Psoas muscle (tissue), 7 donors: ENCODE measurements at regions not wholly inside any gene's neighbourhood (a gene's known extent, or its start where the extent isn't known, plus 50 kb on each side); places are given as distances from the start of the nearest gene placed in this dataset.

Source experiments
- ATAC-seq, 4 donors: fragments of 200-7000 bp; cut with Tn5 transposase; one replicate each; pipeline ENCODE4 v1.9.1; 2020; ENCODE audit warnings: moderate library complexity in 3 of 4, mild to moderate bottlenecking in 2 of 4
- DNase-seq, 2 donors: peaks; one replicate each; pipeline ENCODE4 v3.0.0-alpha.2; 2020
- H3K27ac ChIP-seq: fragments of 200-600 bp; one replicate; pipeline ENCODE4 v1.8.0; 2022
- H3K27me3 ChIP-seq, 3 donors: fragments of 200-600 bp in 1 of 3; one replicate each; pipeline versions ENCODE4 v1.6.1 to v1.8.0; 2013 to 2022; ENCODE audit warnings: low read length in 2 of 3, mild to moderate bottlenecking in 2 of 3, moderate library complexity in 1 of 3; ENCODE audit not compliant: insufficient read depth in 3 of 3
- H3K36me3 ChIP-seq, 2 donors: fragments of 200-600 bp in 1 of 2; one replicate each; pipeline versions ENCODE4 v1.6.1 to v1.8.0; 2013 to 2022; ENCODE audit warnings: low read depth in 1 of 2, mild to moderate bottlenecking in 1 of 2, moderate library complexity in 1 of 2; ENCODE audit not compliant: insufficient read depth in 1 of 2
- H3K4me1 ChIP-seq: fragments of 200-600 bp; one replicate; pipeline ENCODE4 v1.8.0; 2022
- H3K4me3 ChIP-seq: fragments of 200-600 bp; one replicate; pipeline ENCODE4 v1.8.0; 2022; ENCODE audit warnings: mild to moderate bottlenecking
- H3K9me3 ChIP-seq: fragments of 200-600 bp; one replicate; pipeline ENCODE4 v1.8.0; 2022
- CTCF ChIP-seq: fragments of 200-600 bp; IDR thresholded peaks from one replicate; pipeline ENCODE4 v1.8.0; 2022; ENCODE audit warnings: antibody characterized with exemption
- WGBS, 3 donors: extraction: QIAGEN DNeasy Blood & Tissue Kit; methylation state at CpG; one replicate each; pipeline versions ENCODE4 v1.1.6 to v1.1.7; 2013; 5-methylcytosine and 5-hydroxymethylcytosine counted together
- intact Hi-C, 2 donors: fragments of 100-400 bp; cut with DNase I; formaldehyde crosslinking; loops; one replicate each; pipeline versions ENCODE4 v1.11.0 to v1.14.2; 2022
- donor health status: healthy with polysubstance abuse.
- donor health status: DM: no; HTN: no; CAD: no; lungs with moderate emphysema.
- donor health status: Bipolar disorder and iron deficiency.
- donor health status: healthy.
- donor health status: DM: yes; HTN: yes; CAD: no.
- donor health status: DM: no; HTN: no; CAD: no.
- donor health status: DM: yes; HTN: yes; CAD: no.

- Histone ChIP-seq H3K4me3 (no peak overlapping the region), H3K27me3 (no peaks in the 10 kb centered on the region), H3K9me3 (no peaks in the 10 kb centered on the region), H3K27ac (no peak overlapping the region), H3K36me3 (no peaks in the 10 kb centered on the region), H3K4me1 (no peaks in the 10 kb centered on the region)
- 76 to 84% (median 77%) methylated on average over 6 of the region's 6 CpGs for WGBS, 3 donors
- intact Hi-C loops, result no loop called here
- no peak for DNase-seq
- no peak for ATAC-seq
- no peak for TF ChIP-seq CTCF
Observed at GRCh38 chr20:54897787-54898186, 422.4 kb downstream of the DOK5 start.

DNA sequence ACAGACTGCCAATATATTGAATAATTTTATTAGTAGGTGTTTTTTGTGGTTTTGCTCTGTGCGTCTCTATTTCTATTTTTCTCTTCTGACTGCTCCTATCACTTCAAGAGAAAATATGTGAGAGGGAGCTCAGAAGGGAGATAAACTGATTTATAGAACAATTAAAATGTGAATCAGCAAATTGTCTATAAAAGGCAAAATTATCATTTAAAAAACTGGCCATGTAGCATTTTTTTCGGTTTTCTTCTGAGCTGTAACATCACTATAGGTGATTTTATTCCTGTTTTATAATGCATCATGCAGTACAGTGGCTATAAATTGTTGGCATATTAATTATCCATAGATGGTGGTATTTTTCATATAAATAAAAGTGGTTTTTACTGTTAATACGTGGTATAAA lies 416.5 kb downstream of the DOK5 start:
- no peak overlapping the region for H3K27ac ChIP-seq
- H3K4me1 ChIP-seq, result no peaks in the 10 kb centered on the region
- DNase-seq, result no peak
- ATAC-seq, result no peak
- no peak overlapping the region for H3K4me3 ChIP-seq
- no peak for TF ChIP-seq CTCF
- intact Hi-C loops, result no loop called here
- 72 to 80% (median 73%) methylated on average over 3 of the region's 3 CpGs for WGBS, 3 donors
- no peaks in the 10 kb centered on the region for H3K27me3 ChIP-seq
- no peaks in the 10 kb centered on the region for H3K36me3 ChIP-seq
- H3K9me3 ChIP-seq, result no peaks in the 10 kb centered on the region

DNA sequence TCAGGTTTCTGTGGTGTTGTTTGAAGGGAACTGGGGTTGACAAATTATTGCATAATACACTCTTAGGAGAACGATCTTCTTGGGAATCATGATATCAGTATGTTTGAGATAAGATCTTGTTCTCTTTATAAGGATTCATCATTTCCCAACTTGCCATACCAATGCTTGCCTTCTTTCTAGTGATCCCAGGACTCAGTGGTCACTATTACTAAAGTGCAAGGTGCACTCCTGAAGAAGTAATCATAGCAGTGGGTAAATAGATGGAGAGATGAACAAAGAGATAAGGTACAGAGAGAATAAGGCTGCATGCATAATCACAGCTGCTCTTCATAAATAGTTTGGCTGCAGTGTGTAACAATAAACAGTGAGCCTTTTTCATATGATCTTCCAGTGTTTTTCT lies 404.0 kb downstream of the DOK5 start:
- no peaks in the 10 kb centered on the region for H3K9me3 ChIP-seq
- no peaks in the 10 kb centered on the region for H3K27me3 ChIP-seq
- no peak overlapping the region for H3K4me3 ChIP-seq
- DNase-seq (no peak), ATAC-seq (no peak)
- intact Hi-C loops, result no loop called here
- no peak for TF ChIP-seq CTCF
- no peaks in the 10 kb centered on the region for H3K4me1 ChIP-seq
- no peak overlapping the region for H3K27ac ChIP-seq
- no peaks in the 10 kb centered on the region for H3K36me3 ChIP-seq
- WGBS, 3 donors, result 48 to 85% (median 69%) methylated on average over 1 of the region's 1 CpG

DNA sequence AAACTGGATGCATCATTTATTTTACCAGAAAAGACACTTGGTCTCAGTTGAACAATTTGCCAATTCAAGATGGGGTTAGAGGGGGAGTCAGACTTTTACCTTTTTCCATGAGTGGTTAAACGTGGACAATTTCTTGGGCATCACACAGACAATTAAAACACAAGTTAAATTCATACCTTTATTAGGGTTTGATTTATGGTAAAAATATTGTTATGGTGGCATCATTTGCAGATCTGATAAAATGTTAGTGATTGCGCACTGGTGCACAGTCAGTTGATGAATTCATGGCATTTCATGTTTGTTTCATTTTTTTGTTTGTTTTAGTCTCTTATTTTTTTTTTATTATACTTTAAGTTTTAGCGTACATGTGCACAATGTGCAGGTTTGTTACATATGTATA lies 399.9 kb downstream of the DOK5 start:
- Histone ChIP-seq H3K36me3 (no peaks in the 10 kb centered on the region), H3K4me1 (no peaks in the 10 kb centered on the region), H3K9me3 (no peaks in the 10 kb centered on the region), H3K4me3 (no peak overlapping the region), H3K27ac (no peak overlapping the region), H3K27me3 (no peaks in the 10 kb centered on the region)
- ATAC-seq, result no peak
- 81 to 87% (median 81%) methylated on average over 3 of the region's 3 CpGs for WGBS, 3 donors
- intact Hi-C loops, result no loop called here
- no peak for DNase-seq
- TF ChIP-seq CTCF, result no peak

DNA sequence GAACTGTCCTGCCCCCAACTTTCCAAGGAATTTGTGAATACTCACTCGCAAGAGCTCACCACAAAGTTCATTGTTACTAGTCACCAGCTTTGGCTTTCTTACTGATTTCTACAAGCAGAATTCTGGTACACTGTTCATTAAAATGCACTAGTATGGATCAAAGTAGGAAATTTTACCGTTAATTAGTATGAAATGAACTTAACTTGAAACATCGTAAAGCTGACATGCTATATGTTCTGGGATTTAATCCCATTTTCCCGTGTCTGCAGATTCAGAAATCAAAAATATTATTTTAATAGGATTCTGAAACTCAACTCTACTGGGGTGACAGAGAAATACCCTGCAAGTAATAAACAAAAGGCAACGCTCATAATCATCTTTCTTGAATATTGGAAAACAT lies 399.3 kb downstream of the DOK5 start:
- DNase-seq (no peak), ATAC-seq (no peak)
- no peaks in the 10 kb centered on the region for H3K9me3 ChIP-seq
- intact Hi-C loops, result no loop called here
- H3K27me3 ChIP-seq, result no peaks in the 10 kb centered on the region
- no peaks in the 10 kb centered on the region for H3K36me3 ChIP-seq
- no peak for TF ChIP-seq CTCF
- no peak overlapping the region for H3K4me3 ChIP-seq
- H3K4me1 ChIP-seq, result no peaks in the 10 kb centered on the region
- no peak overlapping the region for H3K27ac ChIP-seq
- 73 to 76% (median 76%) methylated on average over 5 of the region's 5 CpGs for WGBS, 3 donors
